ENCODE measurements at regions not wholly inside any gene's neighbourhood (a gene's known extent, or its start where the extent isn't known, plus 50 kb on each side); places are given as distances from the start of the nearest gene placed in this dataset.

DNA sequence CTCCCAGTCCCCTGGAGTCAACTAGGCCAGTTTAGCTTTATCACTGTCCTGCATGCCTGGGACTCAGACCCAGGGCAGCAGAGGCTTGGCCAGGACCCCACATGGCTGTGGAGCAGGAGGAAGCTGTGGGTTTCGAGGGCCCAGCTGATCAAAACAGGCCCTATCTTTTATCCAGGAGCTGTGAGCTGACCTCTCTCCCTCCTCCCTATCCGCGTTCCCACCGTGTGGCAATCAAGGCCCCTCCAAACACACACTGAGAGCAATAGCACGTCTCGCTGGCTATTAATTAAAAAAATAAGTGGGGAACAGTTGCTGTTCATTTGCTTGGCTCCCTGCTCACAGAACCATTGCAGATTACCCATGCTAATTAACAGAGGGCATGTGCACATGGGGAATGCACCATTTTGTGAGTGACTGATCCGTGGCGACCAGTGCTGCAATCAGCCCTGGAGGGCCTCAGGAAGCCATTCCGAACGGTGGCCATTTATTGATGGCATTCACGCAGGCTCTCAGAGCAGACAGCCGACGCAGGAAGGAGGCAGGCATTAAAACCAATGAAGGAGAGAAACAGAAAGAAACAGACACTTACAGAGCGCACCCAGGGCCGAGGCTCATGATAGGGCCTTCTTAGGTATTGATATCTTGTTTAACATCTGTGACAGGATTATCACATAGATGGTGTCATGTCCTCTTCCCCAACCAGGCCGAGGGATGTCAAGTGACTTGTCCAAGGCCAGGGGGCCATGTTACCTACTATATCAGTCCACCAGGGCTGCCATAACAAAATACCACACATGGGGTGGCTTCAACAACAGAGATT lies 157.1 kb downstream of the KATNIP start:
- TF ChIP-seq, protein P1, sequence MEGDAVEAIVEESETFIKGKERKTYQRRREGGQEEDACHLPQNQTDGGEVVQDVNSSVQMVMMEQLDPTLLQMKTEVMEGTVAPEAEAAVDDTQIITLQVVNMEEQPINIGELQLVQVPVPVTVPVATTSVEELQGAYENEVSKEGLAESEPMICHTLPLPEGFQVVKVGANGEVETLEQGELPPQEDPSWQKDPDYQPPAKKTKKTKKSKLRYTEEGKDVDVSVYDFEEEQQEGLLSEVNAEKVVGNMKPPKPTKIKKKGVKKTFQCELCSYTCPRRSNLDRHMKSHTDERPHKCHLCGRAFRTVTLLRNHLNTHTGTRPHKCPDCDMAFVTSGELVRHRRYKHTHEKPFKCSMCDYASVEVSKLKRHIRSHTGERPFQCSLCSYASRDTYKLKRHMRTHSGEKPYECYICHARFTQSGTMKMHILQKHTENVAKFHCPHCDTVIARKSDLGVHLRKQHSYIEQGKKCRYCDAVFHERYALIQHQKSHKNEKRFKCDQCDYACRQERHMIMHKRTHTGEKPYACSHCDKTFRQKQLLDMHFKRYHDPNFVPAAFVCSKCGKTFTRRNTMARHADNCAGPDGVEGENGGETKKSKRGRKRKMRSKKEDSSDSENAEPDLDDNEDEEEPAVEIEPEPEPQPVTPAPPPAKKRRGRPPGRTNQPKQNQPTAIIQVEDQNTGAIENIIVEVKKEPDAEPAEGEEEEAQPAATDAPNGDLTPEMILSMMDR (IDR thresholded peaks at IDR 0.05; ENCODE audit: borderline replicate concordance) = no peak
- H3K27ac ChIP-seq (replicated peaks) = no peak overlapping the region
- H3K27me3 ChIP-seq (ENCODE audit: low read depth) = no peaks in the 10 kb centered on the region
- intact Hi-C loops (cut with micrococcal nuclease) = no loop called here
- no peaks in the 10 kb centered on the region for H3K9me3 ChIP-seq (replicated peaks)
- DNase-seq = no peak
- no peaks in the 10 kb centered on the region for H3K4me1 ChIP-seq
- peaks cover 31% of the 10 kb centered on the region for H3K36me3 ChIP-seq
- no peak overlapping the region for H3K4me3 ChIP-seq

DNA sequence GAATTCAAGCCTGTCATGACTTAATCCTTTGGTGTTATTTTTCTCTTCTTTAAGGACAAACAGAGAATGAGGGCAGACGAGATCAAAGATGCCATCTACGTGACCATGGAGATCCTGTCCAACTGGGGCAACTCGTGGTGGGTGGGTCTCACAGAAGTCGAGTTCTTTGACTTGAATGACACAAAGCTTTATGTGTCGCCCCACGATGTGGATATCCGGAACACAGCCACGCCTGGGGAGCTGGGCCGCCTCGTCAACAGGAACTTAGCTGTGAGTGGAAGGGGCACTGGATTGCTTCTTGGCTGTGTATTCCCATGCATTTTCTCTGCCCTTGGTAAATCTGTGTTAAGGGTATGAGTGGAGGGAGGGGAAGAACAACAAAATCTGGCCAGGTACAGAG lies 158.7 kb downstream of the KATNIP start:
- Histone ChIP-seq H3K4me3 (no peak overlapping the region), H3K27me3 (ENCODE audit: low read depth) (no peaks in the 10 kb centered on the region), H3K9me3 (replicated peaks) (no peaks in the 10 kb centered on the region), H3K36me3 (peaks cover 36% of the 10 kb centered on the region), H3K27ac (replicated peaks) (no peak overlapping the region), H3K4me1 (no peaks in the 10 kb centered on the region)
- no peak for DNase-seq
- TF ChIP-seq, protein P1 (IDR thresholded peaks at IDR 0.05; ENCODE audit: borderline replicate concordance) = no peak
- intact Hi-C loops (cut with micrococcal nuclease) = no loop called here

DNA sequence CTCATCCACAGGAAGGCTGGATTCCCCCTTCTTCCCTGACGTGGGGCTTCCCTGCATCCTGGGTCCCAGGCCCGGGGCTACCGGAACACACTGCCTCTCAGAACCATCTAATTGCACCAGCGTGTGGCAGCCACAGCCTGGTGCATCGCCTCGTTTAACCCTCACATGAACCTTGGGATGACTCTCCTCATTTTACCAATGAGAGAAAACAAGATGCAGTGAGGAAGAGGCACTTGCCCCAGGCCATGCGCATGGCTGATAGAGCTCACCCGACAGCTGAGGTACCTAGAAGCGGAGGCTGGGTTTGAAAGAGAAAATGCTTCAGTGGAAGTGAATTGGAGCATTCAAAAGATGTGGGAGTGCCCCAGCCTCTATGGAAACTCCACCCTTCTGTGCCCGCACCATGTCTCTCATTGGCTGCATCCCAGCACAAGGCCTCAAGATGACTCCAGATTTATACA lies 162.3 kb downstream of the KATNIP start:
- Histone ChIP-seq H3K27me3 (ENCODE audit: low read depth) (no peaks in the 10 kb centered on the region), H3K4me1 (no peaks in the 10 kb centered on the region), H3K27ac (replicated peaks) (no peak overlapping the region), H3K4me3 (no peak overlapping the region), H3K9me3 (replicated peaks) (no peaks in the 10 kb centered on the region), H3K36me3 (peaks cover 26% of the 10 kb centered on the region)
- TF ChIP-seq, protein P1 (IDR thresholded peaks at IDR 0.05; ENCODE audit: borderline replicate concordance) = no peak
- intact Hi-C loops (cut with micrococcal nuclease) = no loop called here
- no peak for DNase-seq

DNA sequence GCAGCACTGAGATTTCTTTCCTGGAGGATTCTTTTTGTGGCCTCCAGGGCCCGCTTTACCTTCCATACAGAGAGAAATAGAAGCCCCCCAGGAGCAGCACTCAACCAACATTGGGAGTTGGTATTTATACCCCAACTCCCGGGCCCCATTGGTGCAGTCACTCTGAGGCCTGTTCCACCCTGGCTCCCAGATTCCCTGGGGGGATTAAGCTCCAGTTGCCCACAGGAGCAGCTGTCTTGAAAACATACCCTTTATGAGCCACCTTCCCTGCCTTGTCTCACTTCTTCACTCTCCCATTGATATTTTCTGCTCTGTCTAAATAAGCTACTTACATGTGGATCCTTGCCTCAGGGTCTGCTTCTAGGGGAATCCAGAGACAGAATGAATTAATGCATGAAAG lies 167.8 kb downstream of the KATNIP start:
- Histone ChIP-seq H3K4me3 (no peak overlapping the region), H3K27me3 (ENCODE audit: low read depth) (no peaks in the 10 kb centered on the region), H3K9me3 (replicated peaks) (no peaks in the 10 kb centered on the region), H3K36me3 (peaks cover 11% of the 10 kb centered on the region), H3K4me1 (no peaks in the 10 kb centered on the region), H3K27ac (replicated peaks) (no peak overlapping the region)
- TF ChIP-seq, protein P1 (IDR thresholded peaks at IDR 0.05; ENCODE audit: borderline replicate concordance) = no peak
- no peak for DNase-seq
- intact Hi-C loops (cut with micrococcal nuclease) = no loop called here

DNA sequence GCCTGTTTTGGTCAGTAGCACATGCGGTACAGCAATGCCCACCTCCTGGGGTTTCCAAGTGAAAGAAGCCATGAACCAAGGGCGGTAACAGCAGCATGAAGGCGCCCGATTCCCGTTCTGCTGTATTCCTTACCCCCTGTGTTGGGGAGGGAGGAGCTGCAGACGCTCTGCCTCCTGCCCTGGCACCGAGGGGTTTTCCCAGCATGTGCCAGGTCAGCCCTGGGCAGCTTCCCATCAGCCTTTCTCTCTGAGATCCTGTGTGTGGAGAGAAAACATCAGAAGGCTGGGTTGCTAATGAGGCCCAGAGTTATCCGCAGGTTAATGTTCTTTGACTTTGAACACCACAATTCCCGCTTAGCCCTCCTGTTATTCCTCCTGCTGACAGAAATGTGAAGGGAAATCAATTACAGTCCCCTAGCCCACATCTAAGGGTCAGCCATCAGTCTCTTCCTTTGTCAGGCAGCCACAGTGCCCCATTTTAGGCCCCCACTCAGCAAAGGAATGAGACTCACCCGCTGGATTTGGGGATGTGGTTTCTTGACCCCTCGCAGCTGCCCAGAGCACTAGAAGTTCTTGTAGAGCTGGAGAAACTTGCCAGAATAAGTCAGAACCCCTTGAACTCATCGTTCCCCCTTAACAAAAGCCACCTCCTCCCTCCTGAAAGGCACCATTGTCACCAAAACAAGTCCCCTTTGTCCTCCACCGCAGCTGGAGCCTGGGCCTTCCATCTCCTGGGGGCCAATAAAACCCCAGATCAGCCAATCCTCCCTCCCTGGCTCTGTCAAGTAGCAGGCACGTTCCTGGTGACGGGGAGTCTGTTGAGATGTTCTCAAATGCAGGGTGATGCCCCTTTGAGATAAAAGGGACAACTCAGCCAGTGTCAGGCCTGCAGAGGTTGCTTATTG lies 168.5 kb downstream of the KATNIP start:
- H3K27ac ChIP-seq (replicated peaks) = no peak overlapping the region
- H3K4me3 ChIP-seq = no peak overlapping the region
- no peaks in the 10 kb centered on the region for H3K27me3 ChIP-seq (ENCODE audit: low read depth)
- no peak for DNase-seq
- no peaks in the 10 kb centered on the region for H3K9me3 ChIP-seq (replicated peaks)
- H3K36me3 ChIP-seq = peaks cover 6% of the 10 kb centered on the region
- intact Hi-C loops (cut with micrococcal nuclease) = no loop called here
- peaks cover under 1% of the 10 kb centered on the region for H3K4me1 ChIP-seq
- TF ChIP-seq, protein P1 (IDR thresholded peaks at IDR 0.05; ENCODE audit: borderline replicate concordance) = no peak
